ENCODE measurements at regions not wholly inside any gene's neighbourhood (a gene's known extent, or its start where the extent isn't known, plus 50 kb on each side); places are given as distances from the start of the nearest gene placed in this dataset.

DNA sequence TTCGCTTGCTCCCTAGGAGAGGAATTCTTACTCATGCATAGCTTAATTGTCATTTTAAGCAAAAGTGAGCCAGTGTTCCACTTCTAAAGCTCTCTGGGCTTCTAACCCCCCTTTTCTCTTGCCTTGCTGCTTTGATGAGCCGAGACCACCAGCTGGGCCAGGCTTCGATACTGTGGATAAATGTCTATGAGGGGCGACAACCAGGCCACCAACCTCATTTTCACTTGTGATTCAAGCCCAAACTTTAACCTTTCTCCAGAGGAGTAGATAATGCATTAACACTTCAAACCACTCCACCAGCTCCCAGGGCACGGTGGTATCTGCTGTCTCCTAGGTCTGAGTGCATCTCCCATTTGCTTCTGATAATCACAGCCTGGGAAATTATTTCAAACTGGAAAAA, 205.6 kb downstream of the PSAT1 start:
- DNase-seq (ENCODE audit: low spot score): no peak

DNA sequence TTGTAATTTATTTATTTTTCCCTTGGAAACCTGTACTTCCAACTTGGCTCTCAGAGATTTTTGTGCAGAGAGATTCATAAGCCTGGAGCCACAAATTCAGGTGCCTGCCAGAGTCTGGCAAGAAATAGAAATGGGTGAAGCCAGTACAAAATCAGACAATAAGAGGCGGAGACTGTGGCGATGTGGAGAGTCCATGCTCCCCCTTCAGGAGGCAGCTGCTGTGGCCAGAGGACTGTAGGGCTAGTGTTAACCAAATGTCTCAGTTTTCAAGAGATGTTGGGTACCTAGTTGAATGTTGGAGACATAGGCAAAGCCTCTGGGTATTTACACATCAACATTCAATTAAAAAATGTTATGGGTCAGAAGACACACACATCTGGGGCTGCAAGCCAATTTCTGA, 208.6 kb downstream of the PSAT1 start:
- DNase-seq (ENCODE audit: low spot score): no peak

DNA sequence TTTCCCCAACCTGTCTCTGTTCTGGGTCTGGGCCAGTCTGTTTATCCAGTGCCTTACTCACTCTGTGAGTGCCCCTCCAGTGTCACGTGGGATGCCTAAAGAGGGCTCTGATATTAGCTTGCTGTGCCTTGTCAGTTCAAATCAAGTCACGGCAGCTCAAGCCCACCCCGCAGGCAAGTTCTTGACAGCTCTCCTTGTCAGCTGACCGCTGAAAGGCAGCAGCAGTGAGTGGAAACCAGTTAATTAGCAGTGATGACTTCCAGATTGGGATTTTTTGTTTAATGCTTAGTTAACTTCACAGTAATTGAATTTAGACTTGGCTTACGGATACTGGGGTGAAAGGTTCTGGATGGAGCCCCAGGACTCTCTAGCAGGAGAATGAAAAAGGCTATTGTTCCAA, 210.1 kb downstream of the PSAT1 start:
- no peak for DNase-seq (ENCODE audit: low spot score)

DNA sequence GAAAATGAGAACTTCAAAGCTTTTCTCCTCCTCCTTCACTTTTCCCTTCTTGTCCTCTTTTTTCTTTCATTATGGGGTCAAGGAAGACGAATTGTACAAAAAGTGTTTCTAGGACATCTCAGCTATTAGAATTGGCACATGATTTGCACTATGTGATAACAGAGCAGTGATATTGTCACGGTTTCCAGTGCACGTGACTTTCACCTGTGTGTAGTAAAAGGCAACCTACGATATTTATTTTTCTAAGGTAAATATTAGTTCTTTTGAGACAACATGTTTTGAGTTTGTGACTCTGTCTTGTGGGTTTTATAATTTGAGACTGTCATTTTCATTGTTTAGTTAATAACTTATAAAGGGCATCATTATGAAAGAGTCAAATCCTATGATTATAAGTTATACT, 213.1 kb downstream of the PSAT1 start:
- DNase-seq (ENCODE audit: low spot score): no peak

DNA sequence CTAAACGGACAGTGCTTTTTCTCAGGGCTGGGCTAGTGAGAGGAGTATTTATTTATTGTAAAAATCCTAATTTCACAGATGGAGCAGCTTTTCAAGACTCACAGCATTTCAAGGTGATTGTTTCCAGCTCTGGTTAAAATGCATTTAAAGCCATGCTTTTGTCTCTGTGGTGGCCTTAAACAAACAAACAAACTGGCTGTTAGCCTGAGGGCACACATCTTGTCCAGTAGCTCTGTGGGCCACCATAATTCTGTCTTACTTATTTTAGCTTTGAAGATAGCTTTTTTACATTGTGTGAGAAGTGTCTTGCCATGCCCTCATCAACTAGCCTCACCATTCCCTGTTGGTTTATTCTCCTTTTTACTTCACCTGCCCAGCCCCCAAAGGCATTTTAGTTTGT, 218.2 kb downstream of the PSAT1 start:
- no peak for DNase-seq (ENCODE audit: low spot score)

DNA sequence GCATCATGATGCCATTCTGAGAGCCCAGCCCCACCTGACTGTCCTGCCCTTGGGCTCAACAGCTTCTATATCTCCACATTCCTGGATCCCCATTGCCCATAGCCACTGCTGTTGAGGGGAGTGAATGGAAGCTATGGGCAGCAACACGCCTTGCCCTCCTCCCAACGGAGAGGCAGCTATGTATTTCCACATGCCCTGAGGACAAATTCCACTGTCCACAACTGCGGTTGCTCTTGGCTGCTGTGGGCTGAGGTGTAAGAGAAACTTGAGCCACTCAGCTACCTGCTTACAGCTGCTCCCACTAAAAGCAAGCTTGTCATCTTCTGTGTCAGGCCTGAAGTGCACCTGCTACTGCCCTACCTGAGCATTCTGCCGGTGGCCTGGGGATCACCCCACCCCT, 222.9 kb downstream of the PSAT1 start:
- no peak for DNase-seq (ENCODE audit: low spot score)

DNA sequence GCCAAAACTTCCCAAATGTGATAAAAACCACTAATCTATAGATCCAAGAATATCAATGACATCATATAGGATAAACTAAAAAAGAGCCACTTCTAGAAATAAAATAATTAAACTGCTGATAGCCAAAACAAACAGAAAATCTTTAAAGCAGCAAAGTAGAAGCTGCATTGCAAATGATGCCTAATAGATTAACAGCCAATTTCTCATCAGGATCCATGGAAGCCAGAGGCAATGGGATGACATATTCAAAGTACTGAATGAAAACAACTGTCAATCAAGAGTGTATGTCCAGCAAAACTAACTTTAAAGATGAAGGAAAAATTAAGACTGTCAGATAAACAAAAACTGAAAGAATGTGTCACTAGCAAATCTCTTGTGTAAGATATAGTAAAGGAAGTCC, 224.8 kb downstream of the PSAT1 start:
- no peak for DNase-seq (ENCODE audit: low spot score)

DNA sequence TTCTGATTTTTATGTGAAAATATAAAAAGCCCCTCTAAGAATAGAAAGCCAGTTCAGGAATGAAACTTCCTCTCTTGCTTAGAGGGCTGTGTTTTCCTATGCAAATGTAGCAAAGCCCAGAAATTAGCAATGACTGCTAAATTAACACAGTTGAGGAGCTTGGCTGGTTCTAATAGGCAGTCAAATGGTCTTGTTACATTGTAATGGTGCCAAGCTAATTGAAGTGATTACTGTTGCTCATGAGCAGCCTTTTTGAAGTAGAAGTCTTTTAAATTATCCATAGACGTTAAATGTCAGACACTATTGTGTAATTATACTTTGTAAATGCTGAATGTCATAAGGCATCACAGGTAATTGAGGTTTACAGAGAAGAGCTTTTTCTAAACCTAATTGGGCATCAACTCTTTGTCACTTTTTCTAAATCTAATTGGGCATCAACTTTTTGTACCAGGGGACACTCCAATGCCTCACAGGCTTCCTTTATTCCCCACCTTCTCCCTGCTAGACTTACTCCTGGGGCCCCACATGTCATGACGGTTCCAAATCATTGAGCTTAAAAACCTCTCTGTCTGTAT, 229.1 kb downstream of the PSAT1 start:
- DNase-seq (ENCODE audit: low spot score): no peak

DNA sequence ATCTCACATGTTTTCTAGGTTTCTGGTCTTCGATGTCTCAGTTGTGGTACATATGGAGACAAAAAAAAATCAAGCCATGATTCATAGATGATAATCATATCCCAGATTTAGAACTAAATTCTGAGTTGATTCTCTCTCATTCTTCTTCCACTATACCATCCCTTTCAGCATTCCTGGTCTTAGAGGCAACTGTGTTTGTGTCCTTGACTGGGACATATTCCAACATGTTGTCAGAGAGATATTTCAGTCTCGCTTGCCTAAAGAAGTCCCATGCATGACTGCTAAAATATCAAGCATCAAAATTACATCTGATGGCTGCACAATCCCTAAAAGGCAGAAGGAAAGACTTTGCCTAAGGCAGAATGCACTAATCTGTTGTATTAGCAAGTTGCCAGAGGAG, 236.6 kb downstream of the PSAT1 start:
- DNase-seq (ENCODE audit: low spot score): no peak

DNA sequence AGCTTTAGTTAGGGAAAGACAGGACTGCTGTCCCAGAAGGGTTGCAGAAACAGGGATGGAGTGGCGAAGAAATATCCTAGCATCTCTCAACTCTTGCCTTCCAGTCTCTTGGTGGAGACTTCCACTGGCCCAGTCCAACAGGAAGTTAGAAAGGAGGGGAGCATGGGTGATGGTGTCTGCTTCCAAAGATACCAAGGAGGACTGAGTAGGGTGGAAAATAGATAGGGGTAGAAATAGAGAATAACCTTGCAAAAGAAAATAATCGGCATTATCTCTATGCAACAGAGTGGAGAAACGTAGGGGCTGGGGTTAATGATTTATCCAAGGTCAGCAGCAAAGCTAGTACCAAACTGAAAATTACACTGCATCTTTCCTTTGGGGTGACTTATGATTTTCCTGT, 242.3 kb downstream of the PSAT1 start:
- no peak for DNase-seq (ENCODE audit: low spot score)

DNA sequence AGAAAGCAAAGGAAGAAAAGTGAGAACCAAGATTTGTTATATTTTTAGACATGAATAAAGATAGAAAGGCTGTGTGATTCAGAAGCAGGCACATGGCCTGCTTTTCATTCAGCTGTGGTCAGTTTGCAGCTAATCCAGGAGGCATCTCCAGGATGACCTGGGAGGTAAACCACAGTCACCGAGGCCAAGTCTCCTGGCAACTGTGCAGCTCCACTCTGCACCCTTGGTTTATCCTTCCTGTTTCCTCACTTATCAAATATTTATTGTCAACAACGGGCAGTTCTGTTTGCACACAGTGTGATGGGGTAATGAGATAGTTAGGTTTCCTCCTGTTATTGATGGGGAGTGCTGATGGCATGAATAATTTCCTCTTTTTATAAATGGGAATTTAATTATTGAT, 243.0 kb downstream of the PSAT1 start:
- DNase-seq (ENCODE audit: low spot score): no peak

DNA sequence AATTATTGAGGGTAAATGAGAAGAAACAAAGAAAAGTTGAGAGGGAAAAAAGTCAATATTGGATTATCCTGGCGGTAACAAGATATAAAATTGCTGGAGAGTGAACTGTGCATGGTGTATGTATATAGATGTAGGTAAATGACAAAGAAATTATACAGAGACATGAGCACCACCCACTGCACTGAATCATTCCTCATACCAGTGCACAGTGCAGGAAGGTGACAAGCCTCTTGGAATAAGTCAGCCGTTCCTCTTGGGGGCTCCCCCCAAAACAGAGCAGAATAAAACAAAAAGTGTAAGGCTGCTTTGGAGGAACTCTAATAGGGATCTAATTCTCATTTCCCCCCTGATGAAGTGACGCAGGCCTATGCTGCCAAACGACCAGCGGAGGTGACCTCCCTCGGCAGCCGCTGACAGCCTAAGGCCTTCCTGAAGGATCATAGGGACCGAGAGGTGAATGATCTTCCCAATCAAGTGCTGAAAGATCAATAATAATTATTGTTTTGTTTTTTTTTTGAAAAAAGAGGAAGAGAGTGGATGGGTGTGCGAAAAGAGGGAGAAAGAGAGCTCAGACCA, 245.0 kb downstream of the PSAT1 start:
- no peak for DNase-seq (ENCODE audit: low spot score)

DNA sequence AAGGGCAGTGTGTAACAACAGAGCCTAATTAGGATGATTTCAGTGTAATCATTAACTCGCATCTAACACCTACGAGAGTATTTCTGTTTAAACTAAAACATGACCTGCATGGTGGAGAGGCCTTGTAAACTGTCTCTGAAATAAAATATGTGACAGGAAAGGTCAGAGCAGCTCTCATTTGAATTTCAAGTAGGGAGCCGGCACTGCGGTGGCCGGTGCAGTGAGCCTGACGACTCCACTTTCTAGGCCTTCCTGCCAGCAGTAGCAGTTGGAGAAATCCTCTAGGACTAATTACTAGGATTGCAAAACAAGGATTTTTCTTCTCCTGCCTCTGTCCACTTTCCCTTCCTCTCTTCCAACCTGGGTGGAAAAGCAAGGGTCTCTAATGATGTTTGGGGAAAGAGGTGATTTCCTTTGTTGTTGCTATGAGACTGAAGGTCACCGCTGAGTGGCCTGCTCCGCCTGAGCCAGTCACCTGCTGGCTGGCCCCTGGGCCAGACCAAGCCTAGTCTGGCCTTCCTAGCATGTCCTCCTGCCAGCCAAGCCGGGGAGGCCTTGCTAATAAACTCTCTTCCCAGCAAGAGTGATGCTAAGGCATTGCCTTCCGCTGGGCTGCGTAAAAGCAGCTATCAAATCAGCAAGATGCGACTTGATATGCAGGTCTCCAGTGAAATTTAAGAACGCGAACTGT, 245.7 kb downstream of the PSAT1 start:
- DNase-seq (ENCODE audit: low spot score): no peak

DNA sequence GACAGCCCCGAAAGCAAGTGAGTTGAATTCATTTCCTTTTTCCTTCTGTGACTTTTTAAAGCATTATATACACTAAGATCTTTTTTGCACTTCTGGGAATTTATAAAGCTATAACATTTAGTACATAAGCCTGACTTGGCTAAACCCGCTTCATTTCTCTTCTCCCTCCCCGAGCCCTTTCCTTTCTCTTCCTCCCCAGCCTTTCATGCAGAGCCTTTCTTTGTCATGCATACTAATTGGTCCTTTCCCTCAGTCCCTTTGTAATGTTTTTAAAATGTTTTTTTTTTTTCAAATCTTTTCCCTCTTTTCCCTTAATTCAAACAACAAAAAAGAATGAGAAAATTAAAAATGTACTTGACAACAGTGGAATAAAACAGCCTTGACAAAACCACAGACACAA, 246.4 kb downstream of the PSAT1 start:
- no peak for DNase-seq (ENCODE audit: low spot score)

DNA sequence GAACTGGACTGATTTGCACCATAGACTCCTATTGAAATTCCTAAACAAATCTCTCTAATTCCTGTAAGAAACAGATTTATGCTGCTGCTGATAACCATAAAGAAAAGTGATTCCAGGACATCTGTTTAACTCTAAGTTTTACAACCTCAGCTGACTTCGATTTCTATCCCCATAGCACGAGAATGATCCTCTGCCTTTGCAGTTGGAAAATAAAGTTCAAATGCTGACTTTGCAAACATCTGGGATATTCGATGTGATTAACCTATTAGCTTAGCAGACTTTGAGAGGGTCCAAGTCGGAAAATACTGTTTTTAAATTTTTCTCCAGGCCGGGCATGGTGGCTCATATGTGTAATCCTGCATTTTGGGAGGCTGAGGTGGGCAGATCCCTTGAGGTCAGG, 247.3 kb downstream of the PSAT1 start:
- DNase-seq (ENCODE audit: low spot score): no peak

DNA sequence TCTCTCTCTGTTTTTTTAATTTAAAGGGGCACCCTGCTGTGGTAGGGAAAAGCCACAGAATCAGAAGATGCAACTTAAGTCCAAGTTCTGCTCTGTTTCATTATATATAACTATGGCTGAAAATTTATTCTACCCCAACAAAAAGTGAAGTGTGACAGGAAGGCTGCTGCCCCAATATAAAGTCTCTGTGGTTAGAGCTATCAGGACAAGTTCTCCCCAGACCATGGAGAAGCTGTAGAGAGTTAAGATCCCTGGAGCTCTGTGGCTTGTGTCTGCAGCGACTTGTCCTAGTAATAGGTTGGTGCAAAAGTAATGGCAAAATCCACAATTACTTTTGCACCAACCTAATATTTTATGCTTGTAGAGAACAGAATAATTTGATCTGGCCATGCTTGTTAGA, 250.9 kb downstream of the PSAT1 start:
- DNase-seq (ENCODE audit: low spot score): no peak

DNA sequence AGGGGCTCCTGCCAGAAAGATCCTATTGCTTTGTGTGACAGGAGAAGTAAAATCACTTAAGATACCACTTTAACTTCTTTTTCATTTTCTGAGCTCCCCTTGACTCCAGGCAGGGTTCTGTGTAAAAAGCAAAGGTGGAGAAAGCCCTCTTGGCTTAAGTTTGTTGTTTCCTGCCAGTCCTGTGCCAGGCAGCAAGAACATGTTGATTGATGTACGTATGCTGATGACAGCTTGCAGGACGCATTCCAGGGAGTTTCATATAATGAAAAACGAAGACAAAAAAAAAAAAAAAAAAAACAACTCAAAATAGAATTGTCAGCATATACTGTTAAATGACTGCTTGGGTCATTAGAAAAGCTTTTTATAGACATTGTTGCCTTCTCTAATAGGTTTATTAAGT, 251.7 kb downstream of the PSAT1 start:
- DNase-seq (ENCODE audit: low spot score): no peak

DNA sequence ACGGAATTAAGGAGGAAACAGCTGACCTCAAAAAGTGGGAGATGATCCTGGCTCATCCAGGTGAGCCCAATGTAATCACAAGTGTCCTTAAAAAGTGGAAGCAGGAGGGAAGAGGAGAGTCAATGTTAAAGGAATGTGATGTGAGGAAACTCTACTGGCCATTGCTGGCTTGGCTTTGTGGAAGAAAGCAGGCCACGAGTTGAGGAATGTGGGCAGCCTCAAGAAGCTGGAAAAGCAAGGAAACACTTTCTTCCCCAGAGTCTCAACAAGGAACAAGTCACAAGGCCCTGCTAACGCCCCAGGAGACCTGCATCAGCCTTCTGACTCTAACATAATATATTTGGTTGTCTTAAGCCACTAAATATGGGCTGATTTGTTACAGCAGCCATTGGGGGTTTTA, 252.8 kb downstream of the PSAT1 start:
- DNase-seq (ENCODE audit: low spot score): no peak

DNA sequence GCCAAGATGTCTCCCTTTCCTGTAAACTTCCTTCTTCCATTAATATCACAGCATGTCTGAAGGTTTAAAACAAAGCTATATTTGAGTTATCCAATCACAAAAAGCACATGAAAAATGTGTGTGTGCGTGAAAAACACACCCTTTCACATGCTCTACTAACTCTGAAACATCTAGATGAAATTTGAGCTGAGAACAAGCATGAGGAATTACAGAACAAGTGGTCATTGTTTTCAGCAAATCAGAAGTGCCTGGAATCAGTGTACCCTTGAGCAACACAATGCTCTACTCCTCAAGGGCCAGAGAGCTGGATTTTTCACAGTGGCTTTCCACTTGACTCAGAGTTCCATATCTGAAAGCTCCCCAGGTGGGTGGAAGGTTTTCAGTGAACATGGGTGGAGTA, 255.9 kb downstream of the PSAT1 start:
- no peak for DNase-seq (ENCODE audit: low spot score)

DNA sequence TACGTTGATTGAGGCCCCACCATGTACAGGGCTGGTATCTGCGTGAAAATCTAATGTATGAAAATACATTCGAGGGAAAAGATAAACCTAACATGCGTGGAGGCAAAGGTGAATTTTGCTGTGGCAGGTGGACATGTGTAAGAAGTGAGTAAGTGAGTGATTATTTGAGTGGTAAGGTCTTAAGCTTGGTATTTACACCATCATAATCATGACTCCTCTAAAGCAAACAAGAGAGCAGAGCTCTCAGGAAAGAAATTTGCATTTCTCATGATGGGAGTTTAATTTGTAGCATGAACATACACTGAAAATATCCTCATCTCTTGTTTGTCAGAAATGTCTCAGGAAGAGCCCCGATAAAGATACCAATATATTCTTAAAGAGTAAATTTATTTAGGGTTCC, 260.6 kb downstream of the PSAT1 start:
- DNase-seq (ENCODE audit: low spot score): no peak

DNA sequence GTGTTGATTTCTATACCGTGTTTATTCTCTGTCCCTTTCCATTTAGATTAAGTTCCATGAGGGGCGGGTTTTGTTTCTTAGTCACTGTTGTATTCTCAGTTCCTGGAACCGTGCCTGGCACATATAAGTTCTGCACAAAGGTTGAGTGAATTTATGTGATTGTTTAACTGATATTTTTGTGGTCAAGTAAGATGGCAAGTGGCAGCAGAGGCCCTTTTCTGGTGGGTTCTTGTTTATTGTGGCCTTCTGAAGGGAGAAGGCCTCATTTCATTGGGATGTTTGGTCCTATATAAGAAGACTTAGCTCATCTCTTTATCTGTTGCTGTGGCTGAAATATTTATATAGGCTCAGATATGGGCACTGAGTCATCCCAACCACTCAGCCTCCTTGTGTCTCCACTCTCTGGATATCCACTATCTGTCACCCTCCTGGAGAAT, 262.5 kb downstream of the PSAT1 start:
- no peak for DNase-seq (ENCODE audit: low spot score)

DNA sequence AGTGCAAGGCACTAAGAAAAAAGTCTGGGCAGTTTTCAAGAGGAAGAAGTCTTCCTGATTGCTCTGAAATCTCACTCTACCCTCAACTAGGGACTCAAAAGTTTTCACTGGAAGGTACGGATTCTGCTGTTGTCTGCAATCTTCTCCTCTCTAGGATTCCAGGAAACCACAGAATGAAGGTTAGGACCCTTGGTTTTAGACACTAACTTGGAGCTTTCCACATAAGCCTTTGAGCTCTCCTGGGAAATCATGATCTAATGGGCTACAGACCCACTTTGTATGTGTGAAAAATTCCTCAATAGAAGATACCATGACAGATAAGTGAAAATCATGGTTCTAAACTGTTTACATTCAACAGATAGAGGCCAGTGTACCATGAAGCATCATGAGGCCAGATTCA, 265.1 kb downstream of the PSAT1 start:
- DNase-seq (ENCODE audit: low spot score): no peak

DNA sequence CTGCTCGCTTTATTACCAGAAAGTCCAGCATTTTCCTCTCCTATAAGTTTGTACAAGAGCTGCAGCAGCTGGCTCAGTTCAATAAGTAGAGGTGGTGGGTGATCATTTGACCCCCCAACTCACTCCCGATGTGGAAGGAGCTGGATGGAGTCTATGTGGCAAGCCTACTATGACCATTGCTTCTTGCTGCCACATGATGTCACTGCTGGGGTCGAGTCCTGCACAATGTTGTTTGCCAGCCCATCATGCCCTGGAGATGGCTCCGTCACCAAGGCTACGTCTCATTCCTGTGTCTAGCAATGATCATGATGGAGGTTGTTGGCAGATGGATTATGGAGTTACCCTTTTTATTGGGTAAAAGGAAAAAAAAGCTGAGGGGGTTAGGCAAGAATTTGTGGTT, 266.3 kb downstream of the PSAT1 start:
- no peak for DNase-seq (ENCODE audit: low spot score)

DNA sequence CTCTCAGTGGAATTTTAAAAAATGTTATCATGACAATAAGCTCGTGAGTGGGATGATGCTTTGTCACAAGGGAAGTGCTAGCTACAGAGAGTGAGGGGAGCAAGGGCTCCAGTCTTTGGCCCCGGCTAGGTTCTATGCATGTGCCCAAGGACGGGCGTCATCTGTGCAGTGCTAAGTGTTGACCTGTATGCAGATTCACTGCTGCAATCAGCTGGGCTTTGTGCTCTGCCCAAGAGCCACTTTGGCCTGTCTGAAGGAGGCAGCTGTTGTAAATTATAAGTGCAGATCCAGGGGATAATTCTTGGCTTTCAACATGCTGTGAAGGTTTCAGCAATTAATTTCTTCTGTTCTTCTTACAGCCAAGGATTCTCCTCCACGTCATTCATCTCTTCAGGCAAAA, 268.6 kb downstream of the PSAT1 start:
- no peak for DNase-seq (ENCODE audit: low spot score)

Data from RKO (cell line).